Left ventricle myocardium inferior (tissue), 1 donor: ENCODE measurements at regions not wholly inside any gene's neighbourhood (a gene's known extent, or its start where the extent isn't known, plus 50 kb on each side); places are given as distances from the start of the nearest gene placed in this dataset.
"Not testable (repeated sequence)": the region's sequence is repeated elsewhere in the genome, so short reads cannot be mapped to it uniquely, and the experiment has no call there.

Source experiments
- DNase-seq: peaks from one replicate; pipeline ENCODE4 v3.0.0-alpha.2; 2020
- H3K27ac ChIP-seq: fragments of 200-600 bp; replicated peaks from 2 replicates; pipeline ENCODE4 v1.8.0; 2021
- H3K27me3 ChIP-seq: fragments of 200-600 bp; 2 replicates; pipeline ENCODE4 v1.8.0; 2021; ENCODE audit warnings: low read depth
- H3K36me3 ChIP-seq: fragments of 200-600 bp; 2 replicates; pipeline ENCODE4 v1.8.0; 2021
- H3K4me1 ChIP-seq: fragments of 200-600 bp; 2 replicates; pipeline ENCODE4 v1.8.0; 2021
- H3K4me3 ChIP-seq: fragments of 200-600 bp; 2 replicates; pipeline ENCODE4 v1.8.0; 2021; ENCODE audit warnings: mild to moderate bottlenecking, moderate library complexity
- H3K9me3 ChIP-seq: fragments of 200-600 bp; replicated peaks from 2 replicates; pipeline ENCODE4 v1.8.0; 2021
- intact Hi-C: fragments of 100-400 bp; cut with micrococcal nuclease; formaldehyde crosslinking; loops from one replicate; pipeline ENCODE4 v1.11.0; 2022
- TF ChIP-seq, protein P1 (sequence below): fragments of 200-600 bp; IDR thresholded peaks from 2 replicates; pipeline ENCODE4 v1.8.0; 2021; ENCODE audit warnings: antibody characterized with exemption, mild to moderate bottlenecking, borderline replicate concordance
- donor health status: DM: no; HTN: yes; CAD: no; lungs with severe emphysema.

GRCh38 chrX:40788698-40789097, 53.4 kb upstream of the MED14 start:
- H3K36me3 ChIP-seq, H3K4me1 ChIP-seq, H3K4me3 ChIP-seq, DNase-seq, H3K27me3 ChIP-seq, H3K9me3 ChIP-seq, H3K27ac ChIP-seq, intact Hi-C loops: not testable (repeated sequence)

GRCh38 chrX:40792433-40792832, 57.1 kb upstream of the MED14 start:
- no peaks in the 10 kb centered on the region for H3K36me3 ChIP-seq
- no peaks in the 10 kb centered on the region for H3K9me3 ChIP-seq
- DNase-seq: no peak
- TF ChIP-seq, protein P1, sequence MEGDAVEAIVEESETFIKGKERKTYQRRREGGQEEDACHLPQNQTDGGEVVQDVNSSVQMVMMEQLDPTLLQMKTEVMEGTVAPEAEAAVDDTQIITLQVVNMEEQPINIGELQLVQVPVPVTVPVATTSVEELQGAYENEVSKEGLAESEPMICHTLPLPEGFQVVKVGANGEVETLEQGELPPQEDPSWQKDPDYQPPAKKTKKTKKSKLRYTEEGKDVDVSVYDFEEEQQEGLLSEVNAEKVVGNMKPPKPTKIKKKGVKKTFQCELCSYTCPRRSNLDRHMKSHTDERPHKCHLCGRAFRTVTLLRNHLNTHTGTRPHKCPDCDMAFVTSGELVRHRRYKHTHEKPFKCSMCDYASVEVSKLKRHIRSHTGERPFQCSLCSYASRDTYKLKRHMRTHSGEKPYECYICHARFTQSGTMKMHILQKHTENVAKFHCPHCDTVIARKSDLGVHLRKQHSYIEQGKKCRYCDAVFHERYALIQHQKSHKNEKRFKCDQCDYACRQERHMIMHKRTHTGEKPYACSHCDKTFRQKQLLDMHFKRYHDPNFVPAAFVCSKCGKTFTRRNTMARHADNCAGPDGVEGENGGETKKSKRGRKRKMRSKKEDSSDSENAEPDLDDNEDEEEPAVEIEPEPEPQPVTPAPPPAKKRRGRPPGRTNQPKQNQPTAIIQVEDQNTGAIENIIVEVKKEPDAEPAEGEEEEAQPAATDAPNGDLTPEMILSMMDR: no peak
- no peaks in the 10 kb centered on the region for H3K27me3 ChIP-seq
- H3K27ac ChIP-seq: no peak overlapping the region
- intact Hi-C loops: loop anchor here (10.0 kb wide), 1 partner anchor 138 kb away; no protein-coding TSS in a partner anchor
- H3K4me1 ChIP-seq: peaks cover 7% of the 10 kb centered on the region
- H3K4me3 ChIP-seq: no peak overlapping the region

DNA sequence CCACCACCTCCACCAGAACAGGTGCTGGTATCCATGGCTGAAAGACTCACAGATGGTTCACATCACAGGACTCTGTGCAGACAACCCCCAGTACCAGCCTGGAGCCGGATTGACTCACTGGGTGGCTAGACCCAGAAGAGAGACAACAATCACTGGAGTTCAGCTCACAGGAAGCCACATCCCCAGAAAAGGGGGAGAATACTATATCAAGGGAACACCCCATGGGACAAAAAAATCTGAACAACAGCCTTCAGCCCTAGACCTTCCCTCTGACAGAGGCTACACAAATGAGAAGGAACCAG, 59.4 kb upstream of the MED14 start:
- H3K27me3 ChIP-seq, DNase-seq, H3K27ac ChIP-seq: not testable (repeated sequence)

DNA sequence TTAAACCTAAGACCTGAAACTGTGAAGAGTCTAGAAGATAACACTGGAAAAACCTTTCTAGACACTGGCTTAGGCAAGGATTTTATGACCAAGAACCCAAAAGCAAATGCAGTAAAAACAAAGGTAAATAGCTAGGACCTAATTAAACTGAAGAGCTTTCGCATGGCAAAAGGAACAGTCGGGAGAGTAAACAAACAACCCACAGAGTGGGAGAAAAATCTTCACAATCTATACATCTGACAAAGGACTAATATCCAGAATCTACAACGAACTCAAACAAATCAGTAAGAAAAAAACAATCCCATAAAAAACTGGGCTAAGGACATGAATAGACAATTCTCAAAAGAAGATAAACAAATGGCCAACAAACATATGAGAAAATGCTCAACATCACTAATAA, 64.4 kb upstream of the MED14 start:
- not testable (repeated sequence) for H3K4me3 ChIP-seq, H3K27me3 ChIP-seq, H3K36me3 ChIP-seq, DNase-seq, H3K9me3 ChIP-seq, H3K27ac ChIP-seq, H3K4me1 ChIP-seq
- intact Hi-C loops: loop anchor here (10.0 kb wide), 1 partner anchor 145 kb away; no protein-coding TSS in a partner anchor

More for the DNA sequence above, 59.4 kb upstream of the MED14 start:
- not testable (repeated sequence) for H3K4me1 ChIP-seq, H3K9me3 ChIP-seq, H3K36me3 ChIP-seq, H3K4me3 ChIP-seq
- intact Hi-C loops: loop anchor here (10.0 kb wide), 1 partner anchor 140 kb away; no protein-coding TSS in a partner anchor

- no peak for DNase-seq
- Histone ChIP-seq H3K4me1 (peaks cover 7% of the 10 kb centered on the region), H3K27ac (no peak overlapping the region), H3K4me3 (no peak overlapping the region), H3K36me3 (no peaks in the 10 kb centered on the region), H3K9me3 (no peaks in the 10 kb centered on the region), H3K27me3 (no peaks in the 10 kb centered on the region)
- TF ChIP-seq, protein P1: no peak
- intact Hi-C loops: no loop called here
Measured at GRCh38 chrX:40805404-40805803, 70.1 kb upstream of the MED14 start.

- TF ChIP-seq, protein P1: no peak
- H3K27me3 ChIP-seq: no peaks in the 10 kb centered on the region
- H3K36me3 ChIP-seq: no peaks in the 10 kb centered on the region
- no peaks in the 10 kb centered on the region for H3K9me3 ChIP-seq
- DNase-seq: no peak
- H3K27ac ChIP-seq: peak overlapping the region; percentile 44
- intact Hi-C loops: no loop called here
- H3K4me1 ChIP-seq: peaks cover 7% of the 10 kb centered on the region
- no peak overlapping the region for H3K4me3 ChIP-seq
Measured at GRCh38 chrX:40806513-40807220, 71.3 kb upstream of the MED14 start.

- TF ChIP-seq, protein P1: no peak
- H3K36me3 ChIP-seq: no peaks in the 10 kb centered on the region
- peaks cover 7% of the 10 kb centered on the region for H3K4me1 ChIP-seq
- H3K27ac ChIP-seq: peak overlapping the region; percentile 44
- H3K27me3 ChIP-seq: no peaks in the 10 kb centered on the region
- DNase-seq: no peak
- no peaks in the 10 kb centered on the region for H3K9me3 ChIP-seq
- intact Hi-C loops: no loop called here
- no peak overlapping the region for H3K4me3 ChIP-seq
Measured at GRCh38 chrX:40807384-40807783, 72.0 kb upstream of the MED14 start.
